ENCODE measurements at regions not wholly inside any gene's neighbourhood (a gene's known extent, or its start where the extent isn't known, plus 50 kb on each side); places are given as distances from the start of the nearest gene placed in this dataset.
"Not testable (repeated sequence)": the region's sequence is repeated elsewhere in the genome, so short reads cannot be mapped to it uniquely, and the experiment has no call there.

- H3K27me3 ChIP-seq (ENCODE audit: low read depth, low read length); H3K36me3 ChIP-seq (ENCODE audit: control insufficient read depth in 1 of 2, insufficient read depth in 2 of 2, low read length in 2 of 2); H3K9me3 ChIP-seq (ENCODE audit: control insufficient read depth in 1 of 2, low read length in 2 of 2); H3K27ac ChIP-seq (ENCODE audit: low read length); H3K4me3 ChIP-seq (ENCODE audit: low read depth in 1 of 2, low read length in 2 of 2); H3K4me1 ChIP-seq (ENCODE audit: control insufficient read depth in 1 of 2, insufficient read depth in 2 of 2, low read length in 2 of 2): not testable (repeated sequence)
Observed at GRCh38 chr1:146308892-146309291, 80.1 kb upstream of the NOTCH2NLA start.

GRCh38 chr1:146308152-146308551, 79.3 kb upstream of the NOTCH2NLA start:
- not testable (repeated sequence) for H3K27me3 ChIP-seq (ENCODE audit: low read depth, low read length); H3K4me1 ChIP-seq (ENCODE audit: control insufficient read depth in 1 of 2, insufficient read depth in 2 of 2, low read length in 2 of 2); H3K4me3 ChIP-seq (ENCODE audit: low read depth in 1 of 2, low read length in 2 of 2); H3K27ac ChIP-seq (ENCODE audit: low read length); H3K36me3 ChIP-seq (ENCODE audit: control insufficient read depth in 1 of 2, insufficient read depth in 2 of 2, low read length in 2 of 2); H3K9me3 ChIP-seq (ENCODE audit: control insufficient read depth in 1 of 2, low read length in 2 of 2)

- not testable (repeated sequence) for H3K9me3 ChIP-seq (ENCODE audit: control insufficient read depth in 1 of 2, low read length in 2 of 2); H3K27ac ChIP-seq (ENCODE audit: low read length); H3K36me3 ChIP-seq (ENCODE audit: control insufficient read depth in 1 of 2, insufficient read depth in 2 of 2, low read length in 2 of 2); H3K27me3 ChIP-seq (ENCODE audit: low read depth, low read length); H3K4me1 ChIP-seq (ENCODE audit: control insufficient read depth in 1 of 2, insufficient read depth in 2 of 2, low read length in 2 of 2); H3K4me3 ChIP-seq (ENCODE audit: low read depth in 1 of 2, low read length in 2 of 2)
Observed at GRCh38 chr1:146307632-146308031, 78.8 kb upstream of the NOTCH2NLA start.

GRCh38 chr1:146306651-146307050, 77.8 kb upstream of the NOTCH2NLA start:
- H3K27me3 ChIP-seq (ENCODE audit: low read depth, low read length); H3K36me3 ChIP-seq (ENCODE audit: control insufficient read depth in 1 of 2, insufficient read depth in 2 of 2, low read length in 2 of 2); H3K4me3 ChIP-seq (ENCODE audit: low read depth in 1 of 2, low read length in 2 of 2); H3K9me3 ChIP-seq (ENCODE audit: control insufficient read depth in 1 of 2, low read length in 2 of 2); H3K4me1 ChIP-seq (ENCODE audit: control insufficient read depth in 1 of 2, insufficient read depth in 2 of 2, low read length in 2 of 2); H3K27ac ChIP-seq (ENCODE audit: low read length): not testable (repeated sequence)

- H3K4me3 ChIP-seq (ENCODE audit: low read depth in 1 of 2, low read length in 2 of 2); H3K27ac ChIP-seq (ENCODE audit: low read length); H3K27me3 ChIP-seq (ENCODE audit: low read depth, low read length); H3K4me1 ChIP-seq (ENCODE audit: control insufficient read depth in 1 of 2, insufficient read depth in 2 of 2, low read length in 2 of 2); H3K9me3 ChIP-seq (ENCODE audit: control insufficient read depth in 1 of 2, low read length in 2 of 2); H3K36me3 ChIP-seq (ENCODE audit: control insufficient read depth in 1 of 2, insufficient read depth in 2 of 2, low read length in 2 of 2): not testable (repeated sequence)
Observed at GRCh38 chr1:146305442-146305841, 76.6 kb upstream of the NOTCH2NLA start.

GRCh38 chr1:146298575-146298897, 69.7 kb upstream of the NOTCH2NLA start:
- not testable (repeated sequence) for H3K4me3 ChIP-seq (ENCODE audit: low read depth in 1 of 2, low read length in 2 of 2); H3K36me3 ChIP-seq (ENCODE audit: control insufficient read depth in 1 of 2, insufficient read depth in 2 of 2, low read length in 2 of 2); H3K9me3 ChIP-seq (ENCODE audit: control insufficient read depth in 1 of 2, low read length in 2 of 2); H3K27ac ChIP-seq (ENCODE audit: low read length); H3K27me3 ChIP-seq (ENCODE audit: low read depth, low read length); H3K4me1 ChIP-seq (ENCODE audit: control insufficient read depth in 1 of 2, insufficient read depth in 2 of 2, low read length in 2 of 2)

GRCh38 chr1:146297781-146298574, 69.2 kb upstream of the NOTCH2NLA start:
- H3K27me3 ChIP-seq (ENCODE audit: low read depth, low read length); H3K9me3 ChIP-seq (ENCODE audit: control insufficient read depth in 1 of 2, low read length in 2 of 2); H3K36me3 ChIP-seq (ENCODE audit: control insufficient read depth in 1 of 2, insufficient read depth in 2 of 2, low read length in 2 of 2); H3K4me1 ChIP-seq (ENCODE audit: control insufficient read depth in 1 of 2, insufficient read depth in 2 of 2, low read length in 2 of 2); H3K27ac ChIP-seq (ENCODE audit: low read length); H3K4me3 ChIP-seq (ENCODE audit: low read depth in 1 of 2, low read length in 2 of 2): not testable (repeated sequence)

- H3K4me1 ChIP-seq (ENCODE audit: control insufficient read depth in 1 of 2, insufficient read depth in 2 of 2, low read length in 2 of 2); H3K9me3 ChIP-seq (ENCODE audit: control insufficient read depth in 1 of 2, low read length in 2 of 2); H3K27ac ChIP-seq (ENCODE audit: low read length); H3K36me3 ChIP-seq (ENCODE audit: control insufficient read depth in 1 of 2, insufficient read depth in 2 of 2, low read length in 2 of 2); H3K27me3 ChIP-seq (ENCODE audit: low read depth, low read length); H3K4me3 ChIP-seq (ENCODE audit: low read depth in 1 of 2, low read length in 2 of 2): not testable (repeated sequence)
Observed at GRCh38 chr1:146292940-146293936, 64.4 kb upstream of the NOTCH2NLA start.

GRCh38 chr1:146292424-146292823, 63.6 kb upstream of the NOTCH2NLA start:
- not testable (repeated sequence) for H3K36me3 ChIP-seq (ENCODE audit: control insufficient read depth in 1 of 2, insufficient read depth in 2 of 2, low read length in 2 of 2); H3K9me3 ChIP-seq (ENCODE audit: control insufficient read depth in 1 of 2, low read length in 2 of 2); H3K27ac ChIP-seq (ENCODE audit: low read length)

GRCh38 chr1:146287881-146288280, 59.1 kb upstream of the NOTCH2NLA start:
- not testable (repeated sequence) for H3K36me3 ChIP-seq (ENCODE audit: control insufficient read depth in 1 of 2, insufficient read depth in 2 of 2, low read length in 2 of 2); H3K4me1 ChIP-seq (ENCODE audit: control insufficient read depth in 1 of 2, insufficient read depth in 2 of 2, low read length in 2 of 2); H3K9me3 ChIP-seq (ENCODE audit: control insufficient read depth in 1 of 2, low read length in 2 of 2); H3K4me3 ChIP-seq (ENCODE audit: low read depth in 1 of 2, low read length in 2 of 2); H3K27me3 ChIP-seq (ENCODE audit: low read depth, low read length); H3K27ac ChIP-seq (ENCODE audit: low read length)

More at GRCh38 chr1:146292424-146292823, 63.6 kb upstream of the NOTCH2NLA start:
- not testable (repeated sequence) for H3K27me3 ChIP-seq (ENCODE audit: low read depth, low read length); H3K4me3 ChIP-seq (ENCODE audit: low read depth in 1 of 2, low read length in 2 of 2); H3K4me1 ChIP-seq (ENCODE audit: control insufficient read depth in 1 of 2, insufficient read depth in 2 of 2, low read length in 2 of 2)

- not testable (repeated sequence) for H3K27me3 ChIP-seq (ENCODE audit: low read depth, low read length); H3K9me3 ChIP-seq (ENCODE audit: control insufficient read depth in 1 of 2, low read length in 2 of 2); H3K36me3 ChIP-seq (ENCODE audit: control insufficient read depth in 1 of 2, insufficient read depth in 2 of 2, low read length in 2 of 2); H3K4me3 ChIP-seq (ENCODE audit: low read depth in 1 of 2, low read length in 2 of 2); H3K4me1 ChIP-seq (ENCODE audit: control insufficient read depth in 1 of 2, insufficient read depth in 2 of 2, low read length in 2 of 2); H3K27ac ChIP-seq (ENCODE audit: low read length)
Observed at GRCh38 chr1:146284760-146285159, 55.9 kb upstream of the NOTCH2NLA start.

- H3K4me1 ChIP-seq (ENCODE audit: control insufficient read depth in 1 of 2, insufficient read depth in 2 of 2, low read length in 2 of 2); H3K36me3 ChIP-seq (ENCODE audit: control insufficient read depth in 1 of 2, insufficient read depth in 2 of 2, low read length in 2 of 2); H3K27ac ChIP-seq (ENCODE audit: low read length); H3K9me3 ChIP-seq (ENCODE audit: control insufficient read depth in 1 of 2, low read length in 2 of 2); H3K4me3 ChIP-seq (ENCODE audit: low read depth in 1 of 2, low read length in 2 of 2); H3K27me3 ChIP-seq (ENCODE audit: low read depth, low read length): not testable (repeated sequence)
Observed at GRCh38 chr1:146283527-146283880, 54.7 kb upstream of the NOTCH2NLA start.

Data from muscle layer of duodenum (tissue), 2 donors.